ENCODE measurements at regions not wholly inside any gene's neighbourhood (a gene's known extent, or its start where the extent isn't known, plus 50 kb on each side); places are given as distances from the start of the nearest gene placed in this dataset.

DNA sequence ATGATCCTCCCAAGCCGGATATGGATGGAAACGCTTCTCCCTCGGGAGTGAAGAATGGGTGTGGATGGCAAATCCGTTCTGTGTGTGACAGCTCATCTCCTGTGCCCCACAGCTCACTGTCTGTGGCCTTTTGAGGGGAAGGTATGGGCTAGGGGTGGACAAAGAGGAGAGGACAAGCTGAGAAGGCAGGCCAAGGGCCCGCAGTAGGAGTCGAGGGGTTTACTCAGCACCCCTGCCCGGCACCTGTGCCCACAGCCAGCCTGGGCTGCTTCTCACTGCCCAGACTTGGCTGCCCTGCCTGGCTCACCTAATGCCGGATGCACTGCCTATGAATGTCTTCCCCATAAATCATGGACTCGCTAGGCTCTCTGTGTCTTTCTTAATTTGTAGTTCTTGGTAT, 503.8 kb downstream of the TCERG1L start:
- TF ChIP-seq, protein P1, sequence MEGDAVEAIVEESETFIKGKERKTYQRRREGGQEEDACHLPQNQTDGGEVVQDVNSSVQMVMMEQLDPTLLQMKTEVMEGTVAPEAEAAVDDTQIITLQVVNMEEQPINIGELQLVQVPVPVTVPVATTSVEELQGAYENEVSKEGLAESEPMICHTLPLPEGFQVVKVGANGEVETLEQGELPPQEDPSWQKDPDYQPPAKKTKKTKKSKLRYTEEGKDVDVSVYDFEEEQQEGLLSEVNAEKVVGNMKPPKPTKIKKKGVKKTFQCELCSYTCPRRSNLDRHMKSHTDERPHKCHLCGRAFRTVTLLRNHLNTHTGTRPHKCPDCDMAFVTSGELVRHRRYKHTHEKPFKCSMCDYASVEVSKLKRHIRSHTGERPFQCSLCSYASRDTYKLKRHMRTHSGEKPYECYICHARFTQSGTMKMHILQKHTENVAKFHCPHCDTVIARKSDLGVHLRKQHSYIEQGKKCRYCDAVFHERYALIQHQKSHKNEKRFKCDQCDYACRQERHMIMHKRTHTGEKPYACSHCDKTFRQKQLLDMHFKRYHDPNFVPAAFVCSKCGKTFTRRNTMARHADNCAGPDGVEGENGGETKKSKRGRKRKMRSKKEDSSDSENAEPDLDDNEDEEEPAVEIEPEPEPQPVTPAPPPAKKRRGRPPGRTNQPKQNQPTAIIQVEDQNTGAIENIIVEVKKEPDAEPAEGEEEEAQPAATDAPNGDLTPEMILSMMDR (conservative IDR thresholded peaks at IDR 0.05; ENCODE audit: low read length), result no peak
- TF ChIP-seq EZH2phosphoT487 (IDR thresholded peaks at IDR 0.05; ENCODE audit: borderline replicate concordance), result no peak
